Activated naive CD8-positive, alpha-beta T cell (primary cell): ENCODE measurements at regions not wholly inside any gene's neighbourhood (a gene's known extent, or its start where the extent isn't known, plus 50 kb on each side); places are given as distances from the start of the nearest gene placed in this dataset.

Experiments
- H3K27ac Mint-ChIP-seq: one replicate; pipeline ENCODE4 v1.8.0; 2021; ENCODE audit warnings: mixed read lengths
- H3K27me3 Mint-ChIP-seq: one replicate; pipeline ENCODE4 v1.8.0; 2021; ENCODE audit warnings: mixed read lengths
- H3K36me3 Mint-ChIP-seq: one replicate; pipeline ENCODE4 v1.8.0; 2021; ENCODE audit warnings: mixed read lengths
- H3K4me1 Mint-ChIP-seq: one replicate; pipeline ENCODE4 v1.8.0; 2021; ENCODE audit warnings: low read depth, mixed read lengths
- H3K4me3 Mint-ChIP-seq: one replicate; pipeline ENCODE4 v1.8.0; 2021; ENCODE audit warnings: mild to moderate bottlenecking, mixed read lengths
- H3K9me3 Mint-ChIP-seq: one replicate; pipeline ENCODE4 v1.8.0; 2021; ENCODE audit warnings: low read depth, mixed read lengths

GRCh38 chr1:187146388-187146787 lies 317.6 kb downstream of the PLA2G4A start:
- Mint-ChIP-seq H3K4me1 (no peaks in the 10 kb centered on the region), H3K4me3 (no peak overlapping the region)

GRCh38 chr1:187151555-187151954 lies 322.8 kb downstream of the PLA2G4A start:
- no peaks in the 10 kb centered on the region for H3K27me3 Mint-ChIP-seq
- no peak overlapping the region for H3K27ac Mint-ChIP-seq
- H3K4me1 Mint-ChIP-seq = no peaks in the 10 kb centered on the region
- H3K36me3 Mint-ChIP-seq = no peaks in the 10 kb centered on the region
- H3K4me3 Mint-ChIP-seq = no peak overlapping the region
- H3K9me3 Mint-ChIP-seq = peaks cover 27% of the 10 kb centered on the region

More at GRCh38 chr1:187146388-187146787, 317.6 kb downstream of the PLA2G4A start:
- peaks cover 23% of the 10 kb centered on the region for H3K9me3 Mint-ChIP-seq
- no peaks in the 10 kb centered on the region for H3K27me3 Mint-ChIP-seq
- H3K36me3 Mint-ChIP-seq = no peaks in the 10 kb centered on the region
- H3K27ac Mint-ChIP-seq = no peak overlapping the region

GRCh38 chr1:187153047-187153446 lies 324.3 kb downstream of the PLA2G4A start:
- Mint-ChIP-seq H3K27me3 (no peaks in the 10 kb centered on the region), H3K9me3 (peaks cover 22% of the 10 kb centered on the region), H3K36me3 (no peaks in the 10 kb centered on the region), H3K27ac (no peak overlapping the region), H3K4me3 (no peak overlapping the region), H3K4me1 (peaks cover 3% of the 10 kb centered on the region)

- Mint-ChIP-seq H3K4me1 (peaks cover 3% of the 10 kb centered on the region), H3K9me3 (peaks cover 6% of the 10 kb centered on the region), H3K27ac (no peak overlapping the region), H3K4me3 (no peak overlapping the region), H3K27me3 (no peaks in the 10 kb centered on the region), H3K36me3 (no peaks in the 10 kb centered on the region)
Observed at GRCh38 chr1:187157115-187157514, 328.4 kb downstream of the PLA2G4A start.

- H3K27ac Mint-ChIP-seq = no peak overlapping the region
- peaks cover 6% of the 10 kb centered on the region for H3K9me3 Mint-ChIP-seq
- H3K27me3 Mint-ChIP-seq = no peaks in the 10 kb centered on the region
- peaks cover 3% of the 10 kb centered on the region for H3K4me1 Mint-ChIP-seq
- no peak overlapping the region for H3K4me3 Mint-ChIP-seq
- no peaks in the 10 kb centered on the region for H3K36me3 Mint-ChIP-seq
Observed at GRCh38 chr1:187157552-187157951, 328.8 kb downstream of the PLA2G4A start.

- no peak overlapping the region for H3K27ac Mint-ChIP-seq
- no peaks in the 10 kb centered on the region for H3K36me3 Mint-ChIP-seq
- H3K27me3 Mint-ChIP-seq = no peaks in the 10 kb centered on the region
- H3K9me3 Mint-ChIP-seq = peaks cover 21% of the 10 kb centered on the region
- H3K4me1 Mint-ChIP-seq = no peaks in the 10 kb centered on the region
- no peak overlapping the region for H3K4me3 Mint-ChIP-seq
Observed at GRCh38 chr1:187167555-187167954, 338.8 kb downstream of the PLA2G4A start.

- H3K36me3 Mint-ChIP-seq = no peaks in the 10 kb centered on the region
- H3K9me3 Mint-ChIP-seq = peaks cover 20% of the 10 kb centered on the region
- H3K27me3 Mint-ChIP-seq = no peaks in the 10 kb centered on the region
- no peak overlapping the region for H3K27ac Mint-ChIP-seq
- H3K4me1 Mint-ChIP-seq = no peaks in the 10 kb centered on the region
- H3K4me3 Mint-ChIP-seq = no peak overlapping the region
Observed at GRCh38 chr1:187168297-187168696, 339.5 kb downstream of the PLA2G4A start.

GRCh38 chr1:187185389-187185788 lies 356.6 kb downstream of the PLA2G4A start:
- H3K4me3 Mint-ChIP-seq = no peak overlapping the region
- H3K27me3 Mint-ChIP-seq = no peaks in the 10 kb centered on the region
- H3K27ac Mint-ChIP-seq = no peak overlapping the region
- no peaks in the 10 kb centered on the region for H3K36me3 Mint-ChIP-seq
- peaks cover 21% of the 10 kb centered on the region for H3K9me3 Mint-ChIP-seq
- no peaks in the 10 kb centered on the region for H3K4me1 Mint-ChIP-seq

GRCh38 chr1:187197685-187198084 lies 368.9 kb downstream of the PLA2G4A start:
- Mint-ChIP-seq H3K9me3 (peaks cover 6% of the 10 kb centered on the region), H3K27ac (no peak overlapping the region), H3K4me3 (no peak overlapping the region), H3K27me3 (no peaks in the 10 kb centered on the region), H3K36me3 (peaks cover 2% of the 10 kb centered on the region), H3K4me1 (no peaks in the 10 kb centered on the region)

GRCh38 chr1:187203257-187203656 lies 374.5 kb downstream of the PLA2G4A start:
- Mint-ChIP-seq H3K27me3 (no peaks in the 10 kb centered on the region), H3K9me3 (peaks cover 10% of the 10 kb centered on the region), H3K4me1 (no peaks in the 10 kb centered on the region), H3K27ac (no peak overlapping the region), H3K4me3 (no peak overlapping the region), H3K36me3 (no peaks in the 10 kb centered on the region)

GRCh38 chr1:187212377-187212776 lies 383.6 kb downstream of the PLA2G4A start:
- Mint-ChIP-seq H3K27ac (no peak overlapping the region), H3K27me3 (no peaks in the 10 kb centered on the region), H3K9me3 (peaks cover 15% of the 10 kb centered on the region), H3K36me3 (no peaks in the 10 kb centered on the region), H3K4me1 (no peaks in the 10 kb centered on the region), H3K4me3 (no peak overlapping the region)

GRCh38 chr1:187226396-187226795 lies 397.6 kb downstream of the PLA2G4A start:
- H3K4me3 Mint-ChIP-seq = no peak overlapping the region
- H3K27me3 Mint-ChIP-seq = no peaks in the 10 kb centered on the region
- H3K9me3 Mint-ChIP-seq = no peaks in the 10 kb centered on the region
- H3K27ac Mint-ChIP-seq = no peak overlapping the region
- no peaks in the 10 kb centered on the region for H3K4me1 Mint-ChIP-seq
- H3K36me3 Mint-ChIP-seq = no peaks in the 10 kb centered on the region

- Mint-ChIP-seq H3K36me3 (no peaks in the 10 kb centered on the region), H3K9me3 (no peaks in the 10 kb centered on the region), H3K4me1 (no peaks in the 10 kb centered on the region), H3K27ac (no peak overlapping the region), H3K27me3 (no peaks in the 10 kb centered on the region), H3K4me3 (no peak overlapping the region)
Observed at GRCh38 chr1:187228790-187229189, 400.0 kb downstream of the PLA2G4A start.

- no peaks in the 10 kb centered on the region for H3K4me1 Mint-ChIP-seq
- H3K27ac Mint-ChIP-seq = no peak overlapping the region
- no peaks in the 10 kb centered on the region for H3K27me3 Mint-ChIP-seq
- H3K9me3 Mint-ChIP-seq = no peaks in the 10 kb centered on the region
- no peak overlapping the region for H3K4me3 Mint-ChIP-seq
- no peaks in the 10 kb centered on the region for H3K36me3 Mint-ChIP-seq
Observed at GRCh38 chr1:187229496-187229895, 400.7 kb downstream of the PLA2G4A start.

GRCh38 chr1:187234706-187235105 lies 406.0 kb downstream of the PLA2G4A start:
- no peaks in the 10 kb centered on the region for H3K27me3 Mint-ChIP-seq
- H3K9me3 Mint-ChIP-seq = no peaks in the 10 kb centered on the region
- H3K27ac Mint-ChIP-seq = no peak overlapping the region
- H3K4me3 Mint-ChIP-seq = no peak overlapping the region
- no peaks in the 10 kb centered on the region for H3K36me3 Mint-ChIP-seq
- H3K4me1 Mint-ChIP-seq = no peaks in the 10 kb centered on the region

- peaks cover 5% of the 10 kb centered on the region for H3K9me3 Mint-ChIP-seq
- H3K4me3 Mint-ChIP-seq = no peak overlapping the region
- no peaks in the 10 kb centered on the region for H3K27me3 Mint-ChIP-seq
- H3K36me3 Mint-ChIP-seq = no peaks in the 10 kb centered on the region
- no peak overlapping the region for H3K27ac Mint-ChIP-seq
- no peaks in the 10 kb centered on the region for H3K4me1 Mint-ChIP-seq
Observed at GRCh38 chr1:187236199-187236598, 407.4 kb downstream of the PLA2G4A start.
